IgD-negative memory B cell (primary cell): ENCODE measurements at regions not wholly inside any gene's neighbourhood (a gene's known extent, or its start where the extent isn't known, plus 50 kb on each side); places are given as distances from the start of the nearest gene placed in this dataset.
A peak's percentile ranks its signal among the peaks of the same experiment; 100 is the strongest.

Experiments
- H3K27ac Mint-ChIP-seq, 3 donors: one replicate each; pipeline ENCODE4 v1.8.0; 2020 to 2022; ENCODE audit warnings: mild to moderate bottlenecking in 3 of 3, mixed read lengths in 3 of 3, moderate library complexity in 1 of 3
- H3K27me3 Mint-ChIP-seq: one replicate; pipeline ENCODE4 v1.8.0; 2021; ENCODE audit warnings: mixed read lengths
- H3K36me3 Mint-ChIP-seq: one replicate; pipeline ENCODE4 v1.8.0; 2020; ENCODE audit warnings: mild to moderate bottlenecking, mixed read lengths
- H3K4me1 Mint-ChIP-seq, 3 donors: one replicate each; pipeline ENCODE4 v1.8.0; 2020 to 2022; ENCODE audit warnings: mixed read lengths in 3 of 3, mild to moderate bottlenecking in 1 of 3
- H3K4me3 Mint-ChIP-seq, 4 donors: one replicate each; pipeline ENCODE4 v1.8.0; 2020 to 2022; ENCODE audit warnings: mild to moderate bottlenecking in 4 of 4, mixed read lengths in 4 of 4, moderate library complexity in 3 of 4
- H3K9me3 Mint-ChIP-seq, 3 donors: one replicate each; pipeline ENCODE4 v1.8.0; 2020 to 2021; ENCODE audit warnings: mixed read lengths in 3 of 3, mild to moderate bottlenecking in 1 of 3

- H3K4me1 Mint-ChIP-seq, result no peaks in the 10 kb centered on the region
- no peak overlapping the region for H3K27ac Mint-ChIP-seq
- no peak overlapping the region for H3K4me3 Mint-ChIP-seq
- H3K9me3 Mint-ChIP-seq, result peaks cover 0 to 2% (median 0%) of the 10 kb centered on the region in 3 donors
- peaks cover 5% of the 10 kb centered on the region for H3K27me3 Mint-ChIP-seq
- H3K36me3 Mint-ChIP-seq, result no peaks in the 10 kb centered on the region
Measured at GRCh38 chr10:80729896-80730295, 192.2 kb downstream of the SH2D4B start.

- Mint-ChIP-seq H3K9me3 (peaks cover 0 to 2% (median 0%) of the 10 kb centered on the region in 3 donors), H3K27me3 (peaks cover 5% of the 10 kb centered on the region), H3K4me1 (no peaks in the 10 kb centered on the region), H3K36me3 (no peaks in the 10 kb centered on the region), H3K27ac (no peak overlapping the region), H3K4me3 (no peak overlapping the region)
Measured at GRCh38 chr10:80730522-80730921, 192.8 kb downstream of the SH2D4B start.

GRCh38 chr10:80734589-80734988, 196.9 kb downstream of the SH2D4B start:
- no peak overlapping the region for H3K27ac Mint-ChIP-seq
- no peaks in the 10 kb centered on the region for H3K4me1 Mint-ChIP-seq
- peaks cover 0 to 2% (median 0%) of the 10 kb centered on the region in 3 donors for H3K9me3 Mint-ChIP-seq
- no peaks in the 10 kb centered on the region for H3K36me3 Mint-ChIP-seq
- H3K4me3 Mint-ChIP-seq, result no peak overlapping the region
- peaks cover 3% of the 10 kb centered on the region for H3K27me3 Mint-ChIP-seq

GRCh38 chr10:80737209-80737608, 199.5 kb downstream of the SH2D4B start:
- H3K27ac Mint-ChIP-seq, result no peak overlapping the region
- peaks cover 2% of the 10 kb centered on the region for H3K27me3 Mint-ChIP-seq
- no peaks in the 10 kb centered on the region for H3K4me1 Mint-ChIP-seq
- H3K36me3 Mint-ChIP-seq, result no peaks in the 10 kb centered on the region
- H3K9me3 Mint-ChIP-seq, result peaks cover 0 to 2% (median 0%) of the 10 kb centered on the region in 3 donors
- no peak overlapping the region for H3K4me3 Mint-ChIP-seq

- H3K9me3 Mint-ChIP-seq, result no peaks in the 10 kb centered on the region
- no peaks in the 10 kb centered on the region for H3K4me1 Mint-ChIP-seq
- H3K4me3 Mint-ChIP-seq, result no peak overlapping the region
- no peak overlapping the region for H3K27ac Mint-ChIP-seq
- H3K36me3 Mint-ChIP-seq, result no peaks in the 10 kb centered on the region
- no peaks in the 10 kb centered on the region for H3K27me3 Mint-ChIP-seq
Measured at GRCh38 chr10:80739328-80739727, 201.6 kb downstream of the SH2D4B start.

- H3K36me3 Mint-ChIP-seq, result no peaks in the 10 kb centered on the region
- H3K27ac Mint-ChIP-seq, result peak overlapping the region in 1 of 3 donors; percentile 65
- H3K4me3 Mint-ChIP-seq, result no peak overlapping the region
- no peaks in the 10 kb centered on the region for H3K27me3 Mint-ChIP-seq
- no peaks in the 10 kb centered on the region for H3K9me3 Mint-ChIP-seq
- no peaks in the 10 kb centered on the region for H3K4me1 Mint-ChIP-seq
Measured at GRCh38 chr10:80739963-80740715, 202.4 kb downstream of the SH2D4B start.

GRCh38 chr10:80741278-80741677, 203.6 kb downstream of the SH2D4B start:
- Mint-ChIP-seq H3K9me3 (no peaks in the 10 kb centered on the region), H3K4me3 (no peak overlapping the region), H3K36me3 (no peaks in the 10 kb centered on the region), H3K27me3 (no peaks in the 10 kb centered on the region), H3K27ac (no peak overlapping the region), H3K4me1 (no peaks in the 10 kb centered on the region)

GRCh38 chr10:80750268-80750667, 212.6 kb downstream of the SH2D4B start:
- H3K27ac Mint-ChIP-seq, result no peak overlapping the region
- H3K27me3 Mint-ChIP-seq, result no peaks in the 10 kb centered on the region
- H3K9me3 Mint-ChIP-seq, result peaks cover 0 to 1% (median 0%) of the 10 kb centered on the region in 3 donors
- no peaks in the 10 kb centered on the region for H3K36me3 Mint-ChIP-seq
- H3K4me1 Mint-ChIP-seq, result peaks cover 0 to 2% (median 0%) of the 10 kb centered on the region in 3 donors
- no peak overlapping the region for H3K4me3 Mint-ChIP-seq

GRCh38 chr10:80751940-80752339, 214.2 kb downstream of the SH2D4B start:
- H3K27me3 Mint-ChIP-seq, result peaks cover 2% of the 10 kb centered on the region
- H3K9me3 Mint-ChIP-seq, result peaks cover 0 to 1% (median 0%) of the 10 kb centered on the region in 3 donors
- no peak overlapping the region for H3K4me3 Mint-ChIP-seq
- peaks cover 0 to 2% (median 0%) of the 10 kb centered on the region in 3 donors for H3K4me1 Mint-ChIP-seq
- H3K27ac Mint-ChIP-seq, result no peak overlapping the region
- peaks cover under 1% of the 10 kb centered on the region for H3K36me3 Mint-ChIP-seq

GRCh38 chr10:80753612-80754011, 215.9 kb downstream of the SH2D4B start:
- Mint-ChIP-seq H3K9me3 (peaks cover 0 to 1% (median 0%) of the 10 kb centered on the region in 3 donors), H3K4me1 (peaks cover 0 to 2% (median 0%) of the 10 kb centered on the region in 3 donors), H3K27me3 (peaks cover 2% of the 10 kb centered on the region), H3K36me3 (peaks cover 2% of the 10 kb centered on the region), H3K27ac (no peak overlapping the region), H3K4me3 (no peak overlapping the region)

GRCh38 chr10:80755893-80756292, 218.2 kb downstream of the SH2D4B start:
- peaks cover 0 to 2% (median 0%) of the 10 kb centered on the region in 3 donors for H3K4me1 Mint-ChIP-seq
- H3K27me3 Mint-ChIP-seq, result peaks cover 6% of the 10 kb centered on the region
- H3K4me3 Mint-ChIP-seq, result no peak overlapping the region
- H3K27ac Mint-ChIP-seq, result no peak overlapping the region
- H3K36me3 Mint-ChIP-seq, result peaks cover 2% of the 10 kb centered on the region
- H3K9me3 Mint-ChIP-seq, result peaks cover 0 to 1% (median 0%) of the 10 kb centered on the region in 3 donors

GRCh38 chr10:80759693-80760092, 222.0 kb downstream of the SH2D4B start:
- H3K4me1 Mint-ChIP-seq, result peaks cover 0 to 2% (median 0%) of the 10 kb centered on the region in 3 donors
- H3K9me3 Mint-ChIP-seq, result peaks cover 0 to 2% (median 0%) of the 10 kb centered on the region in 3 donors
- no peak overlapping the region for H3K4me3 Mint-ChIP-seq
- H3K27me3 Mint-ChIP-seq, result peaks cover 6% of the 10 kb centered on the region
- H3K27ac Mint-ChIP-seq, result no peak overlapping the region
- H3K36me3 Mint-ChIP-seq, result peaks cover 2% of the 10 kb centered on the region

GRCh38 chr10:80760914-80761371, 223.2 kb downstream of the SH2D4B start:
- Mint-ChIP-seq H3K27ac (no peak overlapping the region), H3K4me1 (peaks cover 0 to 2% (median 0%) of the 10 kb centered on the region in 3 donors), H3K27me3 (peaks cover 6% of the 10 kb centered on the region)

GRCh38 chr10:80767963-80768362, 230.3 kb downstream of the SH2D4B start:
- Mint-ChIP-seq H3K4me3 (no peak overlapping the region), H3K27ac (no peak overlapping the region), H3K9me3 (peaks cover 0 to 4% (median 0%) of the 10 kb centered on the region in 3 donors), H3K27me3 (no peaks in the 10 kb centered on the region), H3K4me1 (no peaks in the 10 kb centered on the region), H3K36me3 (no peaks in the 10 kb centered on the region)

More at GRCh38 chr10:80760914-80761371, 223.2 kb downstream of the SH2D4B start:
- Mint-ChIP-seq H3K4me3 (no peak overlapping the region), H3K36me3 (peaks cover 2% of the 10 kb centered on the region), H3K9me3 (peaks cover 0 to 4% (median 0%) of the 10 kb centered on the region in 3 donors)

- Mint-ChIP-seq H3K4me1 (no peaks in the 10 kb centered on the region), H3K27ac (no peak overlapping the region), H3K9me3 (peaks cover 0 to 1% (median 0%) of the 10 kb centered on the region in 3 donors), H3K27me3 (no peaks in the 10 kb centered on the region), H3K36me3 (no peaks in the 10 kb centered on the region), H3K4me3 (no peak overlapping the region)
Measured at GRCh38 chr10:80769700-80770160, 232.0 kb downstream of the SH2D4B start.

GRCh38 chr10:80770239-80770638, 232.5 kb downstream of the SH2D4B start:
- Mint-ChIP-seq H3K36me3 (no peaks in the 10 kb centered on the region), H3K4me3 (no peak overlapping the region), H3K27ac (no peak overlapping the region), H3K4me1 (no peaks in the 10 kb centered on the region), H3K9me3 (no peaks in the 10 kb centered on the region), H3K27me3 (no peaks in the 10 kb centered on the region)
